HCT116 (cell line): ENCODE measurements at regions not wholly inside any gene's neighbourhood (a gene's known extent, or its start where the extent isn't known, plus 50 kb on each side); places are given as distances from the start of the nearest gene placed in this dataset.

Experiments
- ATAC-seq: fragments of 200-7000 bp; cut with Tn5 transposase; 2 replicates; pipeline ENCODE4 v1.9.1; 2020; ENCODE audit warnings: mild to moderate bottlenecking, moderate library complexity
- BruUV-seq: library from RNA; stranded (reverse); fragments of 400-500 nt; replicated peaks from 2 replicates; lab custom pipeline; 2021; lab: Mats Ljungman, UMichigan
- CTCF ChIA-PET: fragments of 300-600 bp; sonication (Branson Sonifier 250); formaldehyde crosslinking; loops from one replicate; lab custom pipeline; 2021; ENCODE audit warnings: antibody characterized with exemption; lab: Charles Lee
- POLR2A ChIA-PET: fragments of 300-600, 350-600 bp; sonication (Branson Sonifier 250); formaldehyde crosslinking; loops from one replicate; lab custom pipeline; 2021; ENCODE audit warnings: antibody characterized with exemption; lab: Charles Lee
- RAD21 ChIA-PET, 2 experiments: fragments of 300-600 bp; sonication (Branson Sonifier 250); formaldehyde crosslinking; loops; one replicate each; lab custom pipeline; 2023; ENCODE audit warnings: low total read pairs in 2 of 2; ENCODE audit not compliant: uncharacterized antibody in 2 of 2, unreplicated experiment in 2 of 2, low non-redundant PET in 1 of 2; lab: Charles Lee
- DNase-seq: peaks from one replicate; pipeline ENCODE4 v3.0.0-alpha.2; 2010; ENCODE audit warnings: low read depth, low spot score
- H2AFZ ChIP-seq: fragments of 200-600 bp; shearing (Covaris generic), sonication (generic); 2 replicates; pipeline ENCODE4 v1.6.1; 2017; ENCODE audit warnings: low read depth, mixed run types, mixed read lengths, antibody characterized with exemption, low read length; ENCODE audit not compliant: poor library complexity, severe bottlenecking
- H3K27ac ChIP-seq: 2 replicates; pipeline ENCODE4 v1.5.1; 2012; ENCODE audit warnings: low read depth, low read length
- H3K27me3 ChIP-seq: fragments of 200-600 bp; sonication (generic); 2 replicates; pipeline ENCODE4 v1.6.1; 2016; ENCODE audit warnings: mixed run types, low read length, mixed read lengths; ENCODE audit not compliant: insufficient read depth
- H3K36me3 ChIP-seq, 2 experiments: fragments of 200-500 bp in 1 of 2; fragments of 200-600 bp in 1 of 2; sonication (Bioruptor generic) in 1 of 2; sonication (generic) in 1 of 2; 2 replicates each; pipeline versions ENCODE4 v1.5.1 to v1.6.1; 2014 to 2016; ENCODE audit warnings: low read length in 2 of 2, inconsistent platforms in 1 of 2, mixed read lengths in 1 of 2, mixed run types in 1 of 2; ENCODE audit not compliant: insufficient read depth in 2 of 2, control insufficient read depth in 1 of 2
- H3K4me1 ChIP-seq, 2 experiments: fragments of 200-600 bp in 1 of 2; sonication (generic) in 1 of 2; 2 replicates each; pipeline versions ENCODE4 v1.5.1 to v1.6.1; 2012 to 2017; ENCODE audit warnings: low read length in 2 of 2, inconsistent platforms in 1 of 2, mild to moderate bottlenecking in 1 of 2, mixed read lengths in 1 of 2, mixed run types in 1 of 2, moderate library complexity in 1 of 2; ENCODE audit not compliant: insufficient read depth in 2 of 2, control insufficient read depth in 1 of 2
- H3K4me2 ChIP-seq: fragments of 200-600 bp; sonication (generic); 2 replicates; pipeline ENCODE4 v1.6.1; 2017; ENCODE audit warnings: mixed run types, low read length, mixed read lengths
- H3K4me3 ChIP-seq, 2 experiments: fragments of 200-600 bp in 1 of 2; sonication (generic) in 1 of 2; replicated peaks in 1 of 2; 2 replicates each; pipeline ENCODE4 v1.5.1; 2011 to 2016; ENCODE audit warnings: low read length in 2 of 2, control low read depth in 1 of 2, low read depth in 1 of 2, mild to moderate bottlenecking in 1 of 2, mixed read lengths in 1 of 2, mixed run types in 1 of 2
- H3K79me2 ChIP-seq: fragments of 200-600 bp; sonication (generic); 2 replicates; pipeline ENCODE4 v1.6.1; 2017; ENCODE audit warnings: mild to moderate bottlenecking, mixed run types, low read length, moderate library complexity, mixed read lengths; ENCODE audit not compliant: insufficient read depth
- H3K9ac ChIP-seq: fragments of 200-600 bp; sonication (generic); 2 replicates; pipeline ENCODE4 v1.6.1; 2016; ENCODE audit warnings: low read length, mixed read lengths
- H3K9me2 ChIP-seq: fragments of 200-600 bp; sonication (generic), shearing (Covaris generic); 2 replicates; pipeline ENCODE4 v1.6.1; 2017; ENCODE audit warnings: mixed run types, mild to moderate bottlenecking, moderate library complexity; ENCODE audit not compliant: insufficient read depth
- H3K9me3 ChIP-seq, 2 experiments: fragments of 200-500 bp in 1 of 2; fragments of 200-600 bp in 1 of 2; sonication (Bioruptor generic) in 1 of 2; sonication (generic) in 1 of 2; 2 replicates each; pipeline ENCODE4 v1.6.1; 2014 to 2017; ENCODE audit warnings: low read length in 2 of 2, mixed read lengths in 2 of 2, inconsistent platforms in 1 of 2, low read depth in 1 of 2, mild to moderate bottlenecking in 1 of 2, mixed run types in 1 of 2, moderate library complexity in 1 of 2; ENCODE audit not compliant: control insufficient read depth in 1 of 2, insufficient read depth in 1 of 2
- H4K20me1 ChIP-seq: fragments of 200-600 bp; sonication (generic), shearing (Covaris generic); 2 replicates; pipeline ENCODE4 v1.6.1; 2017; ENCODE audit warnings: mixed run types, mild to moderate bottlenecking, moderate library complexity; ENCODE audit not compliant: insufficient read depth
- CEBPB ChIP-seq: IDR thresholded peaks from 2 replicates; pipeline ENCODE4 v1.6.1; 2012; ENCODE audit warnings: low read depth
- RAD21 ChIP-seq: IDR thresholded peaks from 2 replicates; pipeline ENCODE4 v1.6.1; 2012; ENCODE audit warnings: low read depth, mild to moderate bottlenecking
- REST ChIP-seq: IDR thresholded peaks from 2 replicates; pipeline ENCODE4 v1.6.1; 2012; ENCODE audit warnings: low read depth
- SRF ChIP-seq: IDR thresholded peaks from 2 replicates; pipeline ENCODE4 v1.6.1; 2012; ENCODE audit warnings: low read depth
- YY1 ChIP-seq: IDR thresholded peaks from 2 replicates; pipeline ENCODE4 v1.6.1; 2011; ENCODE audit warnings: low read length, low read depth, moderate library complexity, mild to moderate bottlenecking; ENCODE audit not compliant: insufficient replicate concordance; ENCODE audit errors: extremely low read depth
- intact Hi-C: fragments of 100-400 bp; cut with micrococcal nuclease; formaldehyde crosslinking; loops from 2 replicates; pipeline ENCODE4 v1.10.0; 2022
- TF ChIP-seq, protein P1 (sequence below): IDR thresholded peaks from 2 replicates; pipeline ENCODE4 v1.6.1; 2012

DNA sequence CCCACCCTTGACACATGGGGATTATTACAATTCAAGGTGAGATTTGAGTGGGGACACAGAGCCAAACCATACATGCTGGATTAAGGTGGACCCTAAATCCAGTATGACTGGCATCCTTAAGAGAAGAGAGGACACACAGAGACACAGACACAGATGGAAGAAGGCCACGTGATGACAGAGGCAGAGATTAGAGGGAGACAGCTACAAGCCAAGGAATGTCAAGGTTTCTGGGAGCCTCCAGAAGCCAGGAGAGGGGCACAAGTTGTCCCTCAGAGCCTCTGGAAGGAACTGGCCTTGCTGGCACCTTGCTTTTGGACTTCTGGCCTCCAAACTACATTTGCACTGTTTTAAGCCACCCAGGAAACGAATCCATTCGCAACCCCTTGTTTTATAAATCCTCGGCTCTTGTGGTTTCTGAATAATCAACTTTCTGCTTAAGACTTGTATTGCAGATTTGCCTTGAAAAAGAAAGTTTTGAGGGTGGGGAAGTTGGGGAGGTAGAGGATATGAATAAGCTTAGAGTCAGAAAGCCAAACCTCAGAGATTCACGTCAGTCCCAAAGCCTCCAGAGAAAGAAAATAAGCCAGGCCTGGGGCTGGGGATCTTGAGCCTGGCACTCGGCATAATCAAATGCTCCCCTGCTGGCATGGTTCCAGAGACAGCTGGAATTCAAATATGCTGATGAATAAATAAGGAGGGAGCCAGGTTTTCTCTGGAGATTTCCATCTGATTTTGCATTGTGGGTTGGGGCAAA, 224.2 kb upstream of the PWP1 start:
- Histone ChIP-seq H3K9me3 (no peaks in the 10 kb centered on the region), H3K27ac (no peak overlapping the region), H3K9me2 (no peaks in the 10 kb centered on the region), H3K4me2 (no peak overlapping the region), H3K27me3 (no peaks in the 10 kb centered on the region), H3K4me1 (no peaks in the 10 kb centered on the region), H3K36me3 (no peaks in the 10 kb centered on the region), H3K4me3 (no peak overlapping the region), H3K79me2 (no peaks in the 10 kb centered on the region), H2AFZ (no peak overlapping the region), H3K9ac (no peak overlapping the region), H4K20me1 (no peaks in the 10 kb centered on the region)
- ATAC-seq (no peak), DNase-seq (no peak)
- CTCF ChIA-PET, result no interaction called here
- POLR2A ChIA-PET, result no interaction called here
- RAD21 ChIA-PET, result no interaction called here
- no TSS peak for BruUV-seq
- intact Hi-C loops, result no loop called here
- TF ChIP-seq, protein P1, sequence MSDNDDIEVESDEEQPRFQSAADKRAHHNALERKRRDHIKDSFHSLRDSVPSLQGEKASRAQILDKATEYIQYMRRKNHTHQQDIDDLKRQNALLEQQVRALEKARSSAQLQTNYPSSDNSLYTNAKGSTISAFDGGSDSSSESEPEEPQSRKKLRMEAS, result no peak
- no peak for TF ChIP-seq RAD21
- no peak for TF ChIP-seq REST
- TF ChIP-seq CEBPB, result no peak
- no peak for TF ChIP-seq YY1
- no peak for TF ChIP-seq SRF
